Suprapubic skin (tissue), 4 donors: ENCODE measurements at regions not wholly inside any gene's neighbourhood (a gene's known extent, or its start where the extent isn't known, plus 50 kb on each side); places are given as distances from the start of the nearest gene placed in this dataset.

ENCODE experiments used
- DNase-seq, 2 donors: peaks; one replicate each; pipeline ENCODE4 v3.0.0-alpha.2; 2019; ENCODE audit warnings: low spot score in 2 of 2
- H3K27ac ChIP-seq: fragments of 200-600 bp; sonication (generic); one replicate; pipeline ENCODE4 v1.5.1; 2019
- H3K27me3 ChIP-seq: fragments of 200-600 bp; sonication (generic); one replicate; pipeline ENCODE4 v1.5.1; 2019
- H3K36me3 ChIP-seq: fragments of 200-600 bp; sonication (generic); one replicate; pipeline ENCODE4 v1.5.1; 2019
- H3K4me1 ChIP-seq: fragments of 200-600 bp; sonication (generic); one replicate; pipeline ENCODE4 v1.5.1; 2019
- H3K4me3 ChIP-seq: fragments of 200-600 bp; sonication (generic); one replicate; pipeline ENCODE4 v1.5.1; 2019; ENCODE audit warnings: mild to moderate bottlenecking
- H3K9me3 ChIP-seq: fragments of 200-600 bp; sonication (generic); one replicate; pipeline ENCODE4 v1.5.1; 2019
- EP300 ChIP-seq: sonication (generic); formaldehyde crosslinking; IDR thresholded peaks from one replicate; pipeline ENCODE4 v1.6.1; 2017; ENCODE audit warnings: antibody characterized with exemption
- POLR2A ChIP-seq, 2 donors: fragments of 450-650 bp; IDR thresholded peaks; one replicate each; pipeline ENCODE4 v1.6.1; 2017; ENCODE audit warnings: antibody characterized with exemption in 2 of 2, mild to moderate bottlenecking in 2 of 2, moderate library complexity in 2 of 2
- POLR2AphosphoS5 ChIP-seq, 3 donors: sonication (generic); formaldehyde crosslinking; IDR thresholded peaks; one replicate each; pipeline ENCODE4 v1.6.1; 2017; ENCODE audit warnings: antibody characterized with exemption in 3 of 3
- WGBS: methylation state at CpG from one replicate; pipeline ENCODE4 v1.1.5; 2018; 5-methylcytosine and 5-hydroxymethylcytosine counted together
- TF ChIP-seq, protein P1 (sequence below), 2 donors: fragments of 200-600 bp in 1 of 2; fragments of 450-650 bp in 1 of 2; sonication (generic) in 1 of 2; IDR thresholded peaks; one replicate each; pipeline ENCODE4 v1.5.1; 2016 to 2019; ENCODE audit warnings: antibody characterized with exemption in 2 of 2, mild to moderate bottlenecking in 1 of 2, moderate library complexity in 1 of 2

DNA sequence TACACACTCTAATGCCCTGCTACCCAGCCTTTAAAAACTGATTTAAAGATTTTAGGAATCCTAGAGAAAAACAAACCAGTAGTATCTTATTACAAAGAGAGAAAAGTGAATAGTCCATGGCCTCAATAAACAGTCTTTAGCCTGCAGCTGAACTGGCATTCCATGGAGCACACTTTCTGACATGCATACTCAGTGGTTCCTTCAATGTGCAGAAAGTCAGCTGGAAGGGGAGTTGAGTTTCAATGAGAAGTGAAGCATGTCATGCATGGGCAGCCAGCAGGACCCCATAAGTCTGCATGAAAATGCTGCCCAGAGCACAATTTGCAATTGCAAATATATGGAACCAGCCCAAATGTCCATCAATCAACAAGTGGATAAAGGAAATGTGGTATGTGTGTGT is 273.7 kb downstream of the UQCRFS1 start:
- Histone ChIP-seq H3K27ac (no peak overlapping the region), H3K4me1 (no peaks in the 10 kb centered on the region), H3K4me3 (no peak overlapping the region), H3K27me3 (no peaks in the 10 kb centered on the region), H3K36me3 (no peaks in the 10 kb centered on the region), H3K9me3 (no peaks in the 10 kb centered on the region)
- TF ChIP-seq POLR2A (IDR thresholded peaks at IDR 0.05) (no peak), EP300 (no peak), POLR2AphosphoS5 (IDR thresholded peaks at IDR 0.05) (no peak)
- TF ChIP-seq, protein P1, sequence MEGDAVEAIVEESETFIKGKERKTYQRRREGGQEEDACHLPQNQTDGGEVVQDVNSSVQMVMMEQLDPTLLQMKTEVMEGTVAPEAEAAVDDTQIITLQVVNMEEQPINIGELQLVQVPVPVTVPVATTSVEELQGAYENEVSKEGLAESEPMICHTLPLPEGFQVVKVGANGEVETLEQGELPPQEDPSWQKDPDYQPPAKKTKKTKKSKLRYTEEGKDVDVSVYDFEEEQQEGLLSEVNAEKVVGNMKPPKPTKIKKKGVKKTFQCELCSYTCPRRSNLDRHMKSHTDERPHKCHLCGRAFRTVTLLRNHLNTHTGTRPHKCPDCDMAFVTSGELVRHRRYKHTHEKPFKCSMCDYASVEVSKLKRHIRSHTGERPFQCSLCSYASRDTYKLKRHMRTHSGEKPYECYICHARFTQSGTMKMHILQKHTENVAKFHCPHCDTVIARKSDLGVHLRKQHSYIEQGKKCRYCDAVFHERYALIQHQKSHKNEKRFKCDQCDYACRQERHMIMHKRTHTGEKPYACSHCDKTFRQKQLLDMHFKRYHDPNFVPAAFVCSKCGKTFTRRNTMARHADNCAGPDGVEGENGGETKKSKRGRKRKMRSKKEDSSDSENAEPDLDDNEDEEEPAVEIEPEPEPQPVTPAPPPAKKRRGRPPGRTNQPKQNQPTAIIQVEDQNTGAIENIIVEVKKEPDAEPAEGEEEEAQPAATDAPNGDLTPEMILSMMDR (IDR thresholded peaks at IDR 0.05) = no peak
- DNase-seq = no peak

DNA sequence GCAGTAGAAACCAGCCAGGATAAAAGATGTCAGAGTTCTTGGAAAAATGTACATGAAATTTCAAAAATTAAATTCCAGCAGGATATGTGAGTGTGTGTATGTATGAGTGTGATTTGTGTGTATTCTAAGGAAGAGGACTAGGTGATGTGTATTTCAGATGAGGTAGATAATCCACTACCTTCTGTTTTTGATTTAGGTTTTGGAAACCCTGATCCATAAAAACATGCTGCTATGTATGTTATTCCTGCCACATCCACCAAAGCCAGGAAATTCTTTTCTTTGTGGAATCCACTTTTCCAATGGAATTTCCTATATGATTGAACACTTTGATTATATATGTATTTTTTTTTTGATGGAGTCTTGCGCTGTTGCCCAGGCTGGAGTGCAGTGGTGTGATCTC is 276.9 kb downstream of the UQCRFS1 start:
- Histone ChIP-seq H3K36me3 (no peaks in the 10 kb centered on the region), H3K9me3 (no peaks in the 10 kb centered on the region), H3K27ac (no peak overlapping the region), H3K4me3 (no peak overlapping the region), H3K4me1 (no peaks in the 10 kb centered on the region), H3K27me3 (no peaks in the 10 kb centered on the region)
- TF ChIP-seq EP300 (no peak), POLR2AphosphoS5 (IDR thresholded peaks at IDR 0.05) (no peak), POLR2A (IDR thresholded peaks at IDR 0.05) (no peak)
- TF ChIP-seq, protein P1 (IDR thresholded peaks at IDR 0.05) = no peak
- DNase-seq = no peak
- WGBS = 79% methylated on average over 1 of the region's 1 CpG

DNA sequence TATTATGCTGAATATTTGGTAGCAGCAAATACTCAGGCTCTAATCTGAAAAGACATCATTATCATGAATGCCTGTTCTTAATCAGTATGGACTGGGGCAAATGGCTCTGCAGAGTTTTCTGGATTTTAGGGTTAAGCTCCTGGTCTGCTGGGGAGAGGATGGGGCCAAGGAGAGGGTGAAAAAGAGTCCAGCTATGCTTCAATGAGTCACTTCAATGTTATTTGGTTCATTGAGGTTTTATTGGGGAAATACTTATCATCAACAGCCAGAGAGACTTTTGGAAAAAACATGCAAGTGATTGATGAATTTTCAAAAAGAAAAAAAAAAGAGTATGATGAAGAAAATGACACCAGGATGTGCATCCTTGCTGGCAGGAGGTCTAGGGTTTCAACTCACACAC is 278.3 kb downstream of the UQCRFS1 start:
- Histone ChIP-seq H3K36me3 (no peaks in the 10 kb centered on the region), H3K27ac (no peak overlapping the region), H3K4me1 (no peaks in the 10 kb centered on the region), H3K4me3 (no peak overlapping the region), H3K9me3 (no peaks in the 10 kb centered on the region), H3K27me3 (no peaks in the 10 kb centered on the region)
- no peak for DNase-seq
- TF ChIP-seq POLR2A (IDR thresholded peaks at IDR 0.05) (no peak), POLR2AphosphoS5 (IDR thresholded peaks at IDR 0.05) (no peak), EP300 (no peak)
- TF ChIP-seq, protein P1 (IDR thresholded peaks at IDR 0.05) = no peak

DNA sequence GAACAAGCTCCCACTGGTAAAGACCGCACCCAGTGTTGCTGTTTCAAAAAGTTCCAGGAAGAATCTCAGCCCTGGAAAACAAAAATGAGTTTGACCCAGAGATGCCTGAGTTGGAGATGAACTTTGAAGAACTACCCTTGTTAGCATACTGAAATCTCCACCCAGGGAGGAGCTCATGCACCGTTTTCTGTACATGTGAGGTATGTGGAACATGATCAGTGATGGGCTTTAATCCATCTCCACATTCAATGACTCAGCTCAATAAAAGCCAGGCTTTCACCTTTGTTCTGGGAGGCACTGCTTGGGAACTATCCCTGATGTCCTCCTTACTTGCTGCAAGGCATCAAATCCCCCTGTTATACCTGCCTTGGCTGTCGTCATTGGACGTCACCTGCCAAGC is 279.9 kb downstream of the UQCRFS1 start:
- Histone ChIP-seq H3K4me1 (no peaks in the 10 kb centered on the region), H3K4me3 (no peak overlapping the region), H3K9me3 (no peaks in the 10 kb centered on the region), H3K36me3 (no peaks in the 10 kb centered on the region), H3K27ac (no peak overlapping the region), H3K27me3 (no peaks in the 10 kb centered on the region)
- no peak for DNase-seq
- TF ChIP-seq POLR2A (IDR thresholded peaks at IDR 0.05) (no peak), POLR2AphosphoS5 (IDR thresholded peaks at IDR 0.05) (no peak), EP300 (no peak)
- TF ChIP-seq, protein P1 (IDR thresholded peaks at IDR 0.05) = no peak
- 73% methylated on average over 4 of the region's 4 CpGs for WGBS

DNA sequence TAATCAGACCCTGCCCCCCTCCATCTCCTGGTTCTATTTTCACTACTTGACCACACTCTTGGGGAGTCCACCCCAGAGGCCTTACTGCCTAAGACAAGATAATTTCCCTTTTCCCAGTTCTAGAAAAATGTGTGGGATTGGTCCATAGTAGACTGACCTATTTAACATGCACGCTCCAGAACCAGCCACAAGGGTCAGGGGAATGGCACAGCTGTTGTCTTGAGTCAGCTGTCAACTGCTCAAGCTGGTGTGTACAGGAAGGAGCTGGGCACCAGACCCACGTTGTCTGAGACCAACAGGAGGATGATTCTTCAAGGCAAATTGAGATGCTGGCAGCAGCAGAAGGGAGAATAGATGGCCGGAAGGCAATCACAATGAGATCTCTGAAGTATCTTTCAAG is 280.5 kb downstream of the UQCRFS1 start:
- Histone ChIP-seq H3K27me3 (no peaks in the 10 kb centered on the region), H3K27ac (no peak overlapping the region), H3K9me3 (no peaks in the 10 kb centered on the region), H3K4me3 (no peak overlapping the region), H3K4me1 (no peaks in the 10 kb centered on the region), H3K36me3 (no peaks in the 10 kb centered on the region)
- WGBS = 62% methylated on average over 3 of the region's 3 CpGs
- no peak for DNase-seq
- no peak for TF ChIP-seq EP300
- no peak for TF ChIP-seq POLR2A (IDR thresholded peaks at IDR 0.05)
- no peak for TF ChIP-seq POLR2AphosphoS5 (IDR thresholded peaks at IDR 0.05)

DNA sequence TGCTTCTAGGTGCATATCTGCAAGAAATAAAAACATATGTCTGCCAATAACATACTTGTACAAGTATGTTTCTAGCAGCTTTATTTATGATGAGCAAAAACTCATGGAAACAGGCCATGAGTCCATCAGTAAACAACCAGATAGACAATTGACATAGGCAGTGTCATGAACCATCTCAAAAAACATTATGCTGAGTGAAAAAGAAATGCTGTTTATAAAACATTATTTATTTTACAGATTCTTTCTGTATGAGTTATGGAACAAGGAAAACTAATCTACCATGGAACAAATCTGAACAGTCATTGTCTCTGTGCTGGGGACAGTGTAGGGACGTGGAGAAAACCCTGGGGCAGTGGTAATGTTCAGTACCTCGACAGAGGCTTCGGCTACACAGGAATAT is 283.9 kb downstream of the UQCRFS1 start:
- DNase-seq = no peak
- Histone ChIP-seq H3K36me3 (no peaks in the 10 kb centered on the region), H3K9me3 (no peaks in the 10 kb centered on the region), H3K27ac (no peak overlapping the region), H3K4me1 (no peaks in the 10 kb centered on the region), H3K4me3 (no peak overlapping the region), H3K27me3 (no peaks in the 10 kb centered on the region)
- TF ChIP-seq POLR2AphosphoS5 (IDR thresholded peaks at IDR 0.05) (no peak), EP300 (no peak), POLR2A (IDR thresholded peaks at IDR 0.05) (no peak)
- TF ChIP-seq, protein P1 (IDR thresholded peaks at IDR 0.05) = no peak
- WGBS = 39% methylated on average over 3 of the region's 3 CpGs
